Endothelial cell of umbilical vein (primary cell): ENCODE measurements at regions not wholly inside any gene's neighbourhood (a gene's known extent, or its start where the extent isn't known, plus 50 kb on each side); places are given as distances from the start of the nearest gene placed in this dataset.

Source experiments
- EZH2 ChIP-seq: IDR thresholded peaks from 2 replicates; pipeline ENCODE4 v1.6.1; 2012; ENCODE audit warnings: borderline replicate concordance, low read depth, mild to moderate bottlenecking, moderate library complexity, low read length, inconsistent platforms; ENCODE audit not compliant: severe bottlenecking
- FOS ChIP-seq: IDR thresholded peaks from 2 replicates; pipeline ENCODE4 v1.6.1; 2011; ENCODE audit warnings: mild to moderate bottlenecking, low read length, moderate library complexity, borderline replicate concordance; ENCODE audit not compliant: insufficient read depth
- GATA2 ChIP-seq: IDR thresholded peaks from 2 replicates; pipeline ENCODE4 v1.7.0; 2011; ENCODE audit warnings: low read depth, mild to moderate bottlenecking, moderate library complexity, mixed read lengths, low read length; ENCODE audit not compliant: insufficient read length, insufficient read depth
- MYC ChIP-seq: IDR thresholded peaks from one replicate; pipeline ENCODE4 v1.6.1; 2011; ENCODE audit warnings: mild to moderate bottlenecking, low read depth, low read length
- POLR2A ChIP-seq: IDR thresholded peaks from 2 replicates; pipeline ENCODE4 v1.6.1; 2012; ENCODE audit warnings: low read depth, mild to moderate bottlenecking, control low read depth, low read length
- POLR2AphosphoS5 ChIP-seq: IDR thresholded peaks from 2 replicates; pipeline ENCODE4 v1.6.1; 2012; ENCODE audit warnings: low read depth, mild to moderate bottlenecking, control low read depth, low read length, moderate library complexity; ENCODE audit not compliant: insufficient read depth
- TF ChIP-seq, protein P1 (sequence below), 2 donors: IDR thresholded peaks; 1 replicate in 1 of 2; 2 replicates in 1 of 2; pipeline ENCODE4 v1.5.1; 2011; ENCODE audit warnings: low read length in 2 of 2, mild to moderate bottlenecking in 2 of 2, moderate library complexity in 2 of 2, control low read depth in 1 of 2, inconsistent platforms in 1 of 2, low read depth in 1 of 2; ENCODE audit not compliant: insufficient read depth in 1 of 2; ENCODE audit errors: extremely low read depth in 1 of 2
- TF ChIP-seq, protein P2 (sequence below): IDR thresholded peaks from 2 replicates; pipeline ENCODE4 v1.6.1; 2011; ENCODE audit not compliant: insufficient read depth, insufficient read length

DNA sequence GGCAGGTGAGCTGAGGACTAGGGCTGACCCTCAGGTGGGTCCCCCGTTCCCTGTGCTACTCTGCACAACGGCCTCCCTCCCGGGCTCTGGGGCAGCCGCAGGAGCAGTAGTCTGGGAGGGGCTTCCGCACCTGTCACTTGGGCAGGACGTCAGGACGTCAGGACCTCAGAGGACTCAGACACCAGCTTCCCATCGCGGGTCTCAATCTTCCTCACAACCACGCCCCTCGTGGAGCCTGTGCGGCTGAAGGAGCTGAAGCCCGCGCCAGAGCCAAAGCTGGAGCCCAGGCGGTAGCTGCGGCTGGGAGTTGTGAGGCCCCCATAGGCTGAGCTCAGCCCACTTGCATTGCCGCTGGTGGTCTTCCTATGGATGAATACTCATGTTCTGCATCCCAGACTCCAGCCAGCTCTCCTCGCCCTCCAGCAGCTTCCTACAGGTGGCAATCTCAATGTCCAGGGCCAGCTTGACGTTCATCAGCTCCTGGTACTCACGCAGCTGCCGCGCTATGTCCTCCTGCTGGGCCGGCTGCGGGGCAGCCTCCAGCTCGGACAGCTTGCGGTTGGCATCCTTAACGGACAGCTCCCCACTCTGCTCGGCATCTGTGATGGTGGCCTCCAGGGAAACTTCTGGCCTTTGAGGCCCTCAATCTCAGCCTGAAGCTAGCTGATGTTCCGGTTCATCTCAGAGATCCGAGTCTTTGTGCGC is 381.4 kb upstream of the RGMB start:
- TF ChIP-seq, protein P1, sequence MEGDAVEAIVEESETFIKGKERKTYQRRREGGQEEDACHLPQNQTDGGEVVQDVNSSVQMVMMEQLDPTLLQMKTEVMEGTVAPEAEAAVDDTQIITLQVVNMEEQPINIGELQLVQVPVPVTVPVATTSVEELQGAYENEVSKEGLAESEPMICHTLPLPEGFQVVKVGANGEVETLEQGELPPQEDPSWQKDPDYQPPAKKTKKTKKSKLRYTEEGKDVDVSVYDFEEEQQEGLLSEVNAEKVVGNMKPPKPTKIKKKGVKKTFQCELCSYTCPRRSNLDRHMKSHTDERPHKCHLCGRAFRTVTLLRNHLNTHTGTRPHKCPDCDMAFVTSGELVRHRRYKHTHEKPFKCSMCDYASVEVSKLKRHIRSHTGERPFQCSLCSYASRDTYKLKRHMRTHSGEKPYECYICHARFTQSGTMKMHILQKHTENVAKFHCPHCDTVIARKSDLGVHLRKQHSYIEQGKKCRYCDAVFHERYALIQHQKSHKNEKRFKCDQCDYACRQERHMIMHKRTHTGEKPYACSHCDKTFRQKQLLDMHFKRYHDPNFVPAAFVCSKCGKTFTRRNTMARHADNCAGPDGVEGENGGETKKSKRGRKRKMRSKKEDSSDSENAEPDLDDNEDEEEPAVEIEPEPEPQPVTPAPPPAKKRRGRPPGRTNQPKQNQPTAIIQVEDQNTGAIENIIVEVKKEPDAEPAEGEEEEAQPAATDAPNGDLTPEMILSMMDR (IDR thresholded peaks at IDR 0.05; ENCODE audit: extremely low read depth in 1 of 2, insufficient read depth in 1 of 2, low read depth in 1 of 2, low read length in 2 of 2) = no peak
- TF ChIP-seq POLR2A (no peak), POLR2AphosphoS5 (no peak), MYC (no peak), EZH2 (no peak), FOS (no peak), GATA2 (no peak)
- TF ChIP-seq, protein P2, sequence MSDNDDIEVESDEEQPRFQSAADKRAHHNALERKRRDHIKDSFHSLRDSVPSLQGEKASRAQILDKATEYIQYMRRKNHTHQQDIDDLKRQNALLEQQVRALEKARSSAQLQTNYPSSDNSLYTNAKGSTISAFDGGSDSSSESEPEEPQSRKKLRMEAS = no peak
